H1 (cell line): ENCODE measurements at regions not wholly inside any gene's neighbourhood (a gene's known extent, or its start where the extent isn't known, plus 50 kb on each side); places are given as distances from the start of the nearest gene placed in this dataset.

Source experiments
- CTCF ChIA-PET: fragments of 300-600 bp; sonication (Branson Sonifier 250); formaldehyde crosslinking; loops from one replicate; lab custom pipeline; 2021; ENCODE audit not compliant: partially characterized antibody; lab: Charles Lee
- POLR2A ChIA-PET: fragments of 300-600 bp; sonication (Branson Sonifier 250); formaldehyde crosslinking; loops from one replicate; lab custom pipeline; 2021; ENCODE audit warnings: inconsistent platforms; ENCODE audit not compliant: partially characterized antibody; lab: Charles Lee
- DNase-seq, 2 experiments: peaks; one replicate each; pipeline versions ENCODE4 v3.0.0 to v3.0.0-alpha.2; 2010 to 2022; ENCODE audit warnings: low spot score in 2 of 2, low read depth in 1 of 2, mixed read lengths in 1 of 2
- FAIRE-seq: peaks from 2 replicates; lab custom pipeline; 2011; peaks lifted over from hg19 to GRCh38; lab: Jason Lieb, UNC
- H2AFZ ChIP-seq: 2 replicates; pipeline ENCODE4 v1.8.1; 2012; ENCODE audit warnings: low read length, inconsistent platforms
- H2AK5ac ChIP-seq: 2 replicates; pipeline ENCODE4 v1.6.1; 2013; ENCODE audit warnings: low read depth, low read length
- H2BK120ac ChIP-seq: replicated peaks from 2 replicates; pipeline ENCODE3; 2013; ENCODE audit warnings: low read depth, low read length, inconsistent platforms
- H2BK12ac ChIP-seq: 2 replicates; pipeline ENCODE4 v1.6.1; 2013; ENCODE audit warnings: low read depth, low read length
- H2BK15ac ChIP-seq: 2 replicates; pipeline ENCODE4 v1.6.1; 2013; ENCODE audit warnings: low read length
- H2BK20ac ChIP-seq: 2 replicates; pipeline ENCODE4 v1.6.1; 2013; ENCODE audit warnings: low read length
- H2BK5ac ChIP-seq: 2 replicates; pipeline ENCODE4 v1.6.1; 2013; ENCODE audit warnings: low read depth, low read length
- H3K14ac ChIP-seq: 2 replicates; pipeline ENCODE4 v1.6.1; 2013; ENCODE audit warnings: inconsistent platforms; ENCODE audit not compliant: insufficient read length
- H3K18ac ChIP-seq: 2 replicates; pipeline ENCODE4 v1.6.1; 2013; ENCODE audit warnings: low read length; ENCODE audit errors: extremely low read depth
- H3K23ac ChIP-seq: 2 replicates; pipeline ENCODE4 v1.6.1; 2013; ENCODE audit warnings: inconsistent platforms; ENCODE audit not compliant: insufficient read length
- H3K23me2 ChIP-seq: 2 replicates; pipeline ENCODE4 v1.6.1; 2013; ENCODE audit warnings: low read depth, low read length
- H3K27ac ChIP-seq: 2 replicates; pipeline ENCODE4 v1.6.1; 2011; ENCODE audit warnings: low read depth, low read length, inconsistent platforms
- H3K27me3 ChIP-seq, 4 experiments: replicated peaks in 1 of 4; 1 replicate in 1 of 4; 2 replicates in 3 of 4; pipeline versions ENCODE4 v1.6.1 to v1.8.1; 2011 to 2013; ENCODE audit warnings: low read length in 3 of 4, mild to moderate bottlenecking in 3 of 4, inconsistent platforms in 2 of 4, mixed read lengths in 2 of 4, moderate library complexity in 1 of 4; ENCODE audit not compliant: control insufficient read depth in 3 of 4, insufficient read depth in 3 of 4; ENCODE audit errors: extremely low read depth in 1 of 4
- H3K36me3 ChIP-seq, 4 experiments: 2 replicates each; pipeline versions ENCODE4 v1.6.1 to v1.8.1; 2011 to 2013; ENCODE audit warnings: mild to moderate bottlenecking in 4 of 4, low read length in 3 of 4, moderate library complexity in 2 of 4, control low read depth in 1 of 4, inconsistent platforms in 1 of 4; ENCODE audit not compliant: insufficient read depth in 4 of 4, control insufficient read depth in 2 of 4
- H3K4ac ChIP-seq: replicated peaks from 2 replicates; pipeline ENCODE3; 2013; ENCODE audit warnings: low read length, low read depth, mixed read lengths, inconsistent platforms; ENCODE audit not compliant: insufficient read length
- H3K4me1 ChIP-seq, 4 experiments: replicated peaks in 1 of 4; 1 replicate in 1 of 4; 2 replicates in 3 of 4; pipeline versions ENCODE4 v1.6.1 to v1.8.1; 2011 to 2013; ENCODE audit warnings: low read length in 3 of 4, inconsistent platforms in 2 of 4, mixed read lengths in 1 of 4; ENCODE audit not compliant: insufficient read depth in 4 of 4, control insufficient read depth in 3 of 4
- H3K4me2 ChIP-seq, 2 experiments: 2 replicates each; pipeline versions ENCODE4 v1.6.1 to v1.8.1; 2011 to 2013; ENCODE audit warnings: low read depth in 2 of 2, low read length in 2 of 2, control low read depth in 1 of 2, inconsistent platforms in 1 of 2, mild to moderate bottlenecking in 1 of 2; ENCODE audit not compliant: insufficient read depth in 1 of 2
- H3K4me3 ChIP-seq, 4 experiments: fragments of 200-600, 300-600 bp in 1 of 4; sonication (generic), shearing (Covaris generic), sonication (Bioruptor Twin) in 1 of 4; 2 replicates each; pipeline versions ENCODE4 v1.5.1 to v1.8.1; 2011 to 2016; ENCODE audit warnings: low read length in 4 of 4, low read depth in 3 of 4, control low read depth in 2 of 4, inconsistent platforms in 2 of 4, mild to moderate bottlenecking in 2 of 4, mixed read lengths in 1 of 4, moderate library complexity in 1 of 4; ENCODE audit not compliant: insufficient read depth in 2 of 4; ENCODE audit errors: extremely low read depth in 1 of 4
- H3K56ac ChIP-seq: replicated peaks from 2 replicates; pipeline ENCODE3; 2013; ENCODE audit warnings: low read depth, mild to moderate bottlenecking, mixed read lengths, low read length, inconsistent platforms; ENCODE audit not compliant: insufficient read length
- H3K79me1 ChIP-seq: 2 replicates; pipeline ENCODE4 v1.6.1; 2013; ENCODE audit warnings: low read depth, low read length, control low read depth
- H3K79me2 ChIP-seq, 2 experiments: 2 replicates each; pipeline versions ENCODE4 v1.6.1 to v1.8.1; 2012 to 2013; ENCODE audit warnings: low read length in 2 of 2, mild to moderate bottlenecking in 2 of 2, inconsistent platforms in 1 of 2; ENCODE audit not compliant: insufficient read depth in 2 of 2, control insufficient read depth in 1 of 2
- H3K9ac ChIP-seq, 4 experiments: replicated peaks in 1 of 4; 1 replicate in 1 of 4; 2 replicates in 3 of 4; pipeline versions ENCODE4 v1.6.1 to v1.8.1; 2011 to 2013; ENCODE audit warnings: low read depth in 3 of 4, low read length in 3 of 4, control low read depth in 2 of 4, mild to moderate bottlenecking in 2 of 4, moderate library complexity in 2 of 4, inconsistent platforms in 1 of 4; ENCODE audit errors: extremely low read depth in 1 of 4
- H3K9me3 ChIP-seq, 2 experiments: 2 replicates each; pipeline versions ENCODE4 v1.6.1 to v1.8.1; 2012 to 2013; ENCODE audit warnings: mild to moderate bottlenecking in 2 of 2, moderate library complexity in 2 of 2, control low read depth in 1 of 2, inconsistent platforms in 1 of 2, low read depth in 1 of 2, low read length in 1 of 2, mixed read lengths in 1 of 2; ENCODE audit not compliant: insufficient read depth in 2 of 2
- H4K20me1 ChIP-seq, 2 experiments: replicated peaks in 1 of 2; 2 replicates each; pipeline versions ENCODE3 to v1.8.1; 2011 to 2013; ENCODE audit warnings: inconsistent platforms in 2 of 2, low read length in 2 of 2, mild to moderate bottlenecking in 1 of 2; ENCODE audit not compliant: insufficient read depth in 2 of 2, control insufficient read depth in 1 of 2
- H4K5ac ChIP-seq: 2 replicates; pipeline ENCODE4 v1.6.1; 2013; ENCODE audit warnings: low read length, low read depth, mixed read lengths, inconsistent platforms; ENCODE audit not compliant: insufficient read length
- H4K8ac ChIP-seq: 2 replicates; pipeline ENCODE4 v1.8.0; 2013; ENCODE audit warnings: mild to moderate bottlenecking, moderate library complexity, low read length, inconsistent platforms; ENCODE audit not compliant: insufficient read depth; ENCODE audit errors: extremely low read depth
- H4K91ac ChIP-seq: replicated peaks from 2 replicates; pipeline ENCODE3; 2013; ENCODE audit warnings: low read length, mixed read lengths, inconsistent platforms; ENCODE audit not compliant: insufficient read length
- BCL11A ChIP-seq, 2 experiments: IDR thresholded peaks; one replicate each; pipeline ENCODE4 v1.6.1; 2011; ENCODE audit warnings: low read depth in 2 of 2, low read length in 2 of 2, mild to moderate bottlenecking in 2 of 2
- E2F6 ChIP-seq: IDR thresholded peaks from 2 replicates; pipeline ENCODE4 v1.6.1; 2012; ENCODE audit warnings: inconsistent platforms
- JUN ChIP-seq: IDR thresholded peaks from 2 replicates; pipeline ENCODE4 v1.6.1; 2011; ENCODE audit warnings: low read depth, mild to moderate bottlenecking, improper control_type of control experiment, low read length
- MAX ChIP-seq: IDR thresholded peaks from 2 replicates; pipeline ENCODE4 v1.6.1; 2012; ENCODE audit warnings: inconsistent platforms
- TBP ChIP-seq: IDR thresholded peaks from 2 replicates; pipeline ENCODE4 v1.6.1; 2011; ENCODE audit warnings: low read depth, low read length, improper control_type of control experiment
- TEAD4 ChIP-seq: IDR thresholded peaks from 2 replicates; pipeline ENCODE4 v1.6.1; 2012; ENCODE audit warnings: low read depth, low read length, inconsistent platforms, mixed read lengths
- WGBS, 2 experiments: shearing (Covaris generic) in 1 of 2; methylation state at CpG; one replicate each; pipeline versions ENCODE4 v1.1.6 to v1.1.7; 2013 to 2015; ENCODE audit warnings: low lambda C conversion rate in 2 of 2, mixed read lengths in 2 of 2, inconsistent platforms in 1 of 2, low coverage in 1 of 2, missing lambda C conversion rate in 1 of 2; ENCODE audit not compliant: insufficient replicate concordance in 2 of 2, insufficient coverage in 1 of 2, insufficient read length in 1 of 2; ENCODE audit errors: extremely low coverage in 1 of 2, missing lambda C conversion rate in 1 of 2; 5-methylcytosine and 5-hydroxymethylcytosine counted together

- no peak overlapping the region for H2BK120ac ChIP-seq
- H3K9ac ChIP-seq = no peak overlapping the region
- H3K14ac ChIP-seq = no peak overlapping the region
- H4K5ac ChIP-seq = no peak overlapping the region
- H2BK15ac ChIP-seq = no peak overlapping the region
- H3K23ac ChIP-seq = no peak overlapping the region
- no peaks in the 10 kb centered on the region for H3K79me2 ChIP-seq
- H3K27ac ChIP-seq = no peak overlapping the region
- no peak overlapping the region for H3K4ac ChIP-seq
- H3K56ac ChIP-seq = no peak overlapping the region
- no peak overlapping the region for H2BK20ac ChIP-seq
- no peak overlapping the region for H2BK12ac ChIP-seq
- no peak overlapping the region for H3K4me3 ChIP-seq
- H2AFZ ChIP-seq = peak overlapping the region; percentile 23; the same call in 1 of the 2 replicates
- H4K20me1 ChIP-seq = no peaks in the 10 kb centered on the region
- CTCF ChIA-PET = no interaction called here
- no peak overlapping the region for H2BK5ac ChIP-seq
- FAIRE-seq = no peak
- H3K23me2 ChIP-seq = no peaks in the 10 kb centered on the region
- H3K4me1 ChIP-seq = no peaks in the 10 kb centered on the region
- H3K9me3 ChIP-seq = no peaks in the 10 kb centered on the region
- no peaks in the 10 kb centered on the region for H3K79me1 ChIP-seq
- H3K18ac ChIP-seq = no peak overlapping the region
- 57% methylated on average over 3 of the region's 3 CpGs; no CpG with 5 or more reads in 1 of the 2 experiments for WGBS, 2 experiments
- H3K36me3 ChIP-seq = no peaks in the 10 kb centered on the region; a peak in 1 of 8 replicates
- TF ChIP-seq BCL11A (IDR thresholded peaks at IDR 0.05; ENCODE audit: low read depth in 2 of 2, low read length in 2 of 2) (no peak), MAX (no peak), TBP (no peak), E2F6 (no peak), JUN (no peak), TEAD4 (no peak)
- H2AK5ac ChIP-seq = no peak overlapping the region
- no peaks in the 10 kb centered on the region for H3K27me3 ChIP-seq
- H3K4me2 ChIP-seq = no peak overlapping the region
- no peak overlapping the region; the same call in 1 of the 2 replicates for H4K8ac ChIP-seq
- POLR2A ChIA-PET = no interaction called here
- H4K91ac ChIP-seq = no peak overlapping the region
- DNase-seq = no peak
Measured at GRCh38 chr1:227392984-227393764, 74.9 kb upstream of the CDC42BPA start.
